ENCODE measurements at regions not wholly inside any gene's neighbourhood (a gene's known extent, or its start where the extent isn't known, plus 50 kb on each side); places are given as distances from the start of the nearest gene placed in this dataset.

DNA sequence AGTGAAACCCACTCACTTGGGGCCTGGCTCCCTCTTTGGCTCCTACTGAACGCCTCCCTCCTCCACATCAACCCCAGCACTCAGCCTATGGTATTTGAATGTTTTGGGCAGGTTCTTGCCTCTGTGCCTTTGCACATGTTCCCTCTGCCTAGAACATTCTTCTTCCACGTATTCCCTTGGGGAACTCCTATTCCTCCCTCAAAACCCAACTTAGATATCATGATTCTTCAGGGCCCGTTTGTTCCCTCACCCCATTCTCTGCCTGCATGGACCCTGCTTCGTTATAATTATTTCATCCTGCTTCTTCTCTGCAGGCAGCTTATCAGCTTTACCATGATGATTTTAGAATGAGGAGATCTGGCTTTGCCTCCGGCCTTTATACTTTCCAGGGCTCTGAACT is 215.0 kb upstream of the IER5L start:
- TF ChIP-seq, protein P1, sequence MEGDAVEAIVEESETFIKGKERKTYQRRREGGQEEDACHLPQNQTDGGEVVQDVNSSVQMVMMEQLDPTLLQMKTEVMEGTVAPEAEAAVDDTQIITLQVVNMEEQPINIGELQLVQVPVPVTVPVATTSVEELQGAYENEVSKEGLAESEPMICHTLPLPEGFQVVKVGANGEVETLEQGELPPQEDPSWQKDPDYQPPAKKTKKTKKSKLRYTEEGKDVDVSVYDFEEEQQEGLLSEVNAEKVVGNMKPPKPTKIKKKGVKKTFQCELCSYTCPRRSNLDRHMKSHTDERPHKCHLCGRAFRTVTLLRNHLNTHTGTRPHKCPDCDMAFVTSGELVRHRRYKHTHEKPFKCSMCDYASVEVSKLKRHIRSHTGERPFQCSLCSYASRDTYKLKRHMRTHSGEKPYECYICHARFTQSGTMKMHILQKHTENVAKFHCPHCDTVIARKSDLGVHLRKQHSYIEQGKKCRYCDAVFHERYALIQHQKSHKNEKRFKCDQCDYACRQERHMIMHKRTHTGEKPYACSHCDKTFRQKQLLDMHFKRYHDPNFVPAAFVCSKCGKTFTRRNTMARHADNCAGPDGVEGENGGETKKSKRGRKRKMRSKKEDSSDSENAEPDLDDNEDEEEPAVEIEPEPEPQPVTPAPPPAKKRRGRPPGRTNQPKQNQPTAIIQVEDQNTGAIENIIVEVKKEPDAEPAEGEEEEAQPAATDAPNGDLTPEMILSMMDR (IDR thresholded peaks at IDR 0.05), result no peak
- no peak for TF ChIP-seq ZFX (IDR thresholded peaks at IDR 0.05; ENCODE audit: borderline replicate concordance)

Measured in 22Rv1 (cell line).